IMR-90 (cell line): ENCODE measurements at regions not wholly inside any gene's neighbourhood (a gene's known extent, or its start where the extent isn't known, plus 50 kb on each side); places are given as distances from the start of the nearest gene placed in this dataset.

ENCODE experiments used
- BHLHE40 ChIP-seq: fragments of 150-350 bp; IDR thresholded peaks from 2 replicates; pipeline ENCODE4 v1.6.1; 2016; ENCODE audit warnings: mild to moderate bottlenecking, low read depth, low read length
- CEBPB ChIP-seq: IDR thresholded peaks from 2 replicates; pipeline ENCODE4 v1.6.1; 2012; ENCODE audit warnings: low read depth, low read length, improper control_type of control experiment
- CHD1 ChIP-seq: IDR thresholded peaks from 2 replicates; pipeline ENCODE4 v1.6.1; 2012; ENCODE audit warnings: low read depth, low read length, improper control_type of control experiment
- FOS ChIP-seq: fragments of 150-350 bp; IDR thresholded peaks from 2 replicates; pipeline ENCODE4 v1.6.1; 2016; ENCODE audit warnings: low read depth, low read length
- POLR2A ChIP-seq: IDR thresholded peaks from 2 replicates; pipeline ENCODE4 v1.6.1; 2012; ENCODE audit warnings: mild to moderate bottlenecking, low read depth, low read length
- RAD21 ChIP-seq: IDR thresholded peaks from 2 replicates; pipeline ENCODE4 v1.6.1; 2012; ENCODE audit warnings: low read length, improper control_type of control experiment
- RFX5 ChIP-seq: IDR thresholded peaks from 2 replicates; pipeline ENCODE4 v1.8.0; 2012; ENCODE audit warnings: low read depth, mild to moderate bottlenecking, low read length, moderate library complexity
- TF ChIP-seq, protein P1 (sequence below): conservative IDR thresholded peaks from 2 replicates; pipeline ENCODE4 v1.5.1; 2012; ENCODE audit warnings: mild to moderate bottlenecking, low read depth, low read length, improper control_type of control experiment
- TF ChIP-seq, protein P2 (sequence below): fragments of 150-350 bp; IDR thresholded peaks from 2 replicates; pipeline ENCODE4 v1.6.1; 2016; ENCODE audit warnings: low read depth, mild to moderate bottlenecking, low read length, moderate library complexity, borderline replicate concordance

DNA sequence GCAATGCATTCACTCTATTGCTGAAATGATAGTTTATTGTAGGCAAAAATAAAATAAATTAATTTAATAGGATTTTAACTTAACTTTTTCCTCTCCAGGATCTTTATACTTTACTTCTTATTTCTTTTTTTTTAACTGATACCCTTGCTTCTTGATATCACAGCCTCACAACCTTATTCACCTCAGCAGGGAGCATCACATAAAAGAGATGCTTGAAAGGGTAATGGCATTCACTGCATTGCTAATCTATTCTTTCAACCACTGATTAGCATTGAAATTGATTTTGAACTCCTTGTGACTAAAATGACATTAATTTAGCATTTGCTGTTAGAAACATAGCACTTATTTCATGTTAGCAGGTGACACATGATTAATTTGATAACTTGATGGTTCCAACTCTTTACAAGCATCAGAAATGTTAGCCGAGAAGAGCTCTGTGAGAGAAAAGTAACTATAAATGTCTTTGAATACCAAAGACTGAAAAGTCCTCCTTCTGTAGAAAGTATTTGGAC, 689.5 kb upstream of the MGAT4C start:
- no peak for TF ChIP-seq RFX5
- no peak for TF ChIP-seq CEBPB
- TF ChIP-seq, protein P1, sequence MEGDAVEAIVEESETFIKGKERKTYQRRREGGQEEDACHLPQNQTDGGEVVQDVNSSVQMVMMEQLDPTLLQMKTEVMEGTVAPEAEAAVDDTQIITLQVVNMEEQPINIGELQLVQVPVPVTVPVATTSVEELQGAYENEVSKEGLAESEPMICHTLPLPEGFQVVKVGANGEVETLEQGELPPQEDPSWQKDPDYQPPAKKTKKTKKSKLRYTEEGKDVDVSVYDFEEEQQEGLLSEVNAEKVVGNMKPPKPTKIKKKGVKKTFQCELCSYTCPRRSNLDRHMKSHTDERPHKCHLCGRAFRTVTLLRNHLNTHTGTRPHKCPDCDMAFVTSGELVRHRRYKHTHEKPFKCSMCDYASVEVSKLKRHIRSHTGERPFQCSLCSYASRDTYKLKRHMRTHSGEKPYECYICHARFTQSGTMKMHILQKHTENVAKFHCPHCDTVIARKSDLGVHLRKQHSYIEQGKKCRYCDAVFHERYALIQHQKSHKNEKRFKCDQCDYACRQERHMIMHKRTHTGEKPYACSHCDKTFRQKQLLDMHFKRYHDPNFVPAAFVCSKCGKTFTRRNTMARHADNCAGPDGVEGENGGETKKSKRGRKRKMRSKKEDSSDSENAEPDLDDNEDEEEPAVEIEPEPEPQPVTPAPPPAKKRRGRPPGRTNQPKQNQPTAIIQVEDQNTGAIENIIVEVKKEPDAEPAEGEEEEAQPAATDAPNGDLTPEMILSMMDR = no peak
- TF ChIP-seq POLR2A = no peak
- no peak for TF ChIP-seq FOS
- no peak for TF ChIP-seq BHLHE40
- TF ChIP-seq RAD21 = no peak
- TF ChIP-seq, protein P2, sequence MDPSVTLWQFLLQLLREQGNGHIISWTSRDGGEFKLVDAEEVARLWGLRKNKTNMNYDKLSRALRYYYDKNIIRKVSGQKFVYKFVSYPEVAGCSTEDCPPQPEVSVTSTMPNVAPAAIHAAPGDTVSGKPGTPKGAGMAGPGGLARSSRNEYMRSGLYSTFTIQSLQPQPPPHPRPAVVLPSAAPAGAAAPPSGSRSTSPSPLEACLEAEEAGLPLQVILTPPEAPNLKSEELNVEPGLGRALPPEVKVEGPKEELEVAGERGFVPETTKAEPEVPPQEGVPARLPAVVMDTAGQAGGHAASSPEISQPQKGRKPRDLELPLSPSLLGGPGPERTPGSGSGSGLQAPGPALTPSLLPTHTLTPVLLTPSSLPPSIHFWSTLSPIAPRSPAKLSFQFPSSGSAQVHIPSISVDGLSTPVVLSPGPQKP = no peak
- no peak for TF ChIP-seq CHD1
